ENCODE measurements at regions not wholly inside any gene's neighbourhood (a gene's known extent, or its start where the extent isn't known, plus 50 kb on each side); places are given as distances from the start of the nearest gene placed in this dataset.
"Not testable (repeated sequence)": the region's sequence is repeated elsewhere in the genome, so short reads cannot be mapped to it uniquely, and the experiment has no call there.

DNA sequence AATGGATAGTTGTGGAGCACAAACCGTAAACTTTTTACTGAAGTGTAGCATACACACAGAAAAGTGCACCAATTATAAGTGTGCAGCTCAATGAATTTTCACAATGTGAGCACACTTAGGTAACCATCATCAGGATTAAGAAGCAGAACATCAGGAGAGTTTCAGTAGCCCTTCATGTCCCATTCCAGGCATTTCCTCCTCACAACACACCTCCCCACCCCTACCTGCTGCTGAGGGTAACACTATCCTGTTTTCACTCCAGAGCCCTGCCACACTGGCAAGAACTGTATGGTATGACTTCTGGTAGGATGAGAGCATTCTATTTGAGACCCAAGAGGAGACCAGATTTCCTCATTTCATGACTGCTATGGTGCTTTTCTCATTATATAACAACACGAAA, 166.5 kb downstream of the PPP1R3A start:
- H3K14ac ChIP-seq (ENCODE audit: low read length in 2 of 2), result no peak overlapping the region
- H3K79me1 ChIP-seq (replicated peaks; ENCODE audit: low read length, poor library complexity, severe bottlenecking), result no peaks in the 10 kb centered on the region
- H4K8ac ChIP-seq (ENCODE audit: low read length), result no peak overlapping the region
- no peak overlapping the region for H2BK120ac ChIP-seq (ENCODE audit: low read depth, low read length)
- H3K4me3 ChIP-seq (ENCODE audit: insufficient read depth in 1 of 2, low read depth in 1 of 2, low read length in 2 of 2), result no peak overlapping the region
- no peak overlapping the region for H2AK5ac ChIP-seq (ENCODE audit: low read length, severe bottlenecking)
- H3K23ac ChIP-seq (ENCODE audit: low read length in 2 of 2), result no peak overlapping the region
- H3K4me2 ChIP-seq (ENCODE audit: low read length, poor library complexity, severe bottlenecking), result no peak overlapping the region
- no peak for DNase-seq
- 52% methylated on average over 2 of the region's 2 CpGs for WGBS
- H3K27ac ChIP-seq (ENCODE audit: low read length, poor library complexity, severe bottlenecking), result no peak overlapping the region
- no peak overlapping the region for H3K4ac ChIP-seq (ENCODE audit: low read depth in 1 of 2, low read length in 2 of 2)
- no peak overlapping the region for H4K91ac ChIP-seq (ENCODE audit: low read length)
- H3K36me3 ChIP-seq (ENCODE audit: control insufficient read depth in 1 of 2, insufficient read depth in 2 of 2, low read depth in 1 of 2, low read length in 2 of 2), result no peaks in the 10 kb centered on the region
- H2AFZ ChIP-seq (ENCODE audit: low read depth, low read length), result no peak overlapping the region
- no peak overlapping the region for H3K9ac ChIP-seq (ENCODE audit: low read length)
- no peak overlapping the region for H2BK5ac ChIP-seq (ENCODE audit: low read depth, low read length, poor library complexity, severe bottlenecking)
- no peaks in the 10 kb centered on the region for H3K4me1 ChIP-seq (ENCODE audit: control insufficient read depth, insufficient read depth, low read depth, low read length)
- H3K18ac ChIP-seq (ENCODE audit: low read depth in 1 of 2, low read length in 2 of 2), result no peak overlapping the region
- H2BK12ac ChIP-seq (ENCODE audit: low read length in 2 of 2), result no peak overlapping the region
- no peaks in the 10 kb centered on the region for H3K9me3 ChIP-seq (ENCODE audit: control insufficient read depth, low read length)
- no peak overlapping the region for H2BK15ac ChIP-seq (ENCODE audit: low read depth, poor library complexity, severe bottlenecking)
- H3K27me3 ChIP-seq (ENCODE audit: control insufficient read depth in 1 of 2, insufficient read depth in 1 of 2, low read length in 2 of 2), result no peaks in the 10 kb centered on the region

DNA sequence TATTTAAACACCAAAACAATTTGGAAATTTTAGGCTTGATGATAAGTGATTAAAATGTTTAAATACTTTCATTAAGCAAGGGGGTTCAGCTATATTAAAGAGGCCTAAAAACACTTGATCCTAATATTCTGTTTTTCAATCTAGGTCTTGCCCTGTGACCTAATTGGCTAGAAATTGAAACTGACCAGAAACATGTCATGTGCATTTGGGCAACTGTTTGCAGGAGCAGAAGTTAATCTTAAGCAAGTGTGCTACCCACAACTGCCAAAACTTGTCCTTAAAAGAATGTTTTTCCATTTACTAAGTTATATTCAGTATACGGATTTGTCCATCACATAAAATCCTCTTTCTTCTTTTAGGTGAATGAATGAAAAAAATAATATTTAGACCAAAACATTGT, 167.3 kb downstream of the PPP1R3A start:
- H2BK15ac ChIP-seq (ENCODE audit: low read depth, poor library complexity, severe bottlenecking), result no peak overlapping the region
- no CpG with 5 or more reads among the region's 1 CpG for WGBS

GRCh38 chr7:113748385-113748784, 170.4 kb downstream of the PPP1R3A start:
- not testable (repeated sequence) for H2AK5ac ChIP-seq (ENCODE audit: low read length, severe bottlenecking); H3K4me3 ChIP-seq (ENCODE audit: insufficient read depth in 1 of 2, low read depth in 1 of 2, low read length in 2 of 2); H3K27me3 ChIP-seq (ENCODE audit: control insufficient read depth in 1 of 2, insufficient read depth in 1 of 2, low read length in 2 of 2); H3K36me3 ChIP-seq (ENCODE audit: control insufficient read depth in 1 of 2, insufficient read depth in 2 of 2, low read depth in 1 of 2, low read length in 2 of 2); H2BK5ac ChIP-seq (ENCODE audit: low read depth, low read length, poor library complexity, severe bottlenecking); H4K8ac ChIP-seq (ENCODE audit: low read length); H3K23ac ChIP-seq (ENCODE audit: low read length in 2 of 2); DNase-seq; H3K4ac ChIP-seq (ENCODE audit: low read depth in 1 of 2, low read length in 2 of 2); H2BK15ac ChIP-seq (ENCODE audit: low read depth, poor library complexity, severe bottlenecking); H3K9me3 ChIP-seq (ENCODE audit: control insufficient read depth, low read length); H2AFZ ChIP-seq (ENCODE audit: low read depth, low read length); H2BK120ac ChIP-seq (ENCODE audit: low read depth, low read length); H3K79me1 ChIP-seq (replicated peaks; ENCODE audit: low read length, poor library complexity, severe bottlenecking); H3K18ac ChIP-seq (ENCODE audit: low read depth in 1 of 2, low read length in 2 of 2); H3K4me2 ChIP-seq (ENCODE audit: low read length, poor library complexity, severe bottlenecking); H2BK12ac ChIP-seq (ENCODE audit: low read length in 2 of 2); H3K9ac ChIP-seq (ENCODE audit: low read length); H3K4me1 ChIP-seq (ENCODE audit: control insufficient read depth, insufficient read depth, low read depth, low read length); H3K14ac ChIP-seq (ENCODE audit: low read length in 2 of 2); H3K27ac ChIP-seq (ENCODE audit: low read length, poor library complexity, severe bottlenecking); H4K91ac ChIP-seq (ENCODE audit: low read length)
- WGBS, result 50% methylated on average over 1 of the region's 5 CpGs

More for the DNA sequence above, 167.3 kb downstream of the PPP1R3A start:
- Histone ChIP-seq H2AFZ (ENCODE audit: low read depth, low read length) (no peak overlapping the region), H3K27ac (ENCODE audit: low read length, poor library complexity, severe bottlenecking) (no peak overlapping the region), H3K9ac (ENCODE audit: low read length) (no peak overlapping the region), H3K9me3 (ENCODE audit: control insufficient read depth, low read length) (no peaks in the 10 kb centered on the region), H2BK12ac (ENCODE audit: low read length in 2 of 2) (no peak overlapping the region), H3K14ac (ENCODE audit: low read length in 2 of 2) (no peak overlapping the region), H3K23ac (ENCODE audit: low read length in 2 of 2) (no peak overlapping the region), H4K91ac (ENCODE audit: low read length) (no peak overlapping the region), H3K4me3 (ENCODE audit: insufficient read depth in 1 of 2, low read depth in 1 of 2, low read length in 2 of 2) (no peak overlapping the region), H3K27me3 (ENCODE audit: control insufficient read depth in 1 of 2, insufficient read depth in 1 of 2, low read length in 2 of 2) (no peaks in the 10 kb centered on the region), H3K4me2 (ENCODE audit: low read length, poor library complexity, severe bottlenecking) (no peak overlapping the region), H4K8ac (ENCODE audit: low read length) (no peak overlapping the region), H2BK120ac (ENCODE audit: low read depth, low read length) (no peak overlapping the region), H2AK5ac (ENCODE audit: low read length, severe bottlenecking) (no peak overlapping the region), H3K79me1 (replicated peaks; ENCODE audit: low read length, poor library complexity, severe bottlenecking) (no peaks in the 10 kb centered on the region), H2BK5ac (ENCODE audit: low read depth, low read length, poor library complexity, severe bottlenecking) (no peak overlapping the region), H3K36me3 (ENCODE audit: control insufficient read depth in 1 of 2, insufficient read depth in 2 of 2, low read depth in 1 of 2, low read length in 2 of 2) (no peaks in the 10 kb centered on the region), H3K4ac (ENCODE audit: low read depth in 1 of 2, low read length in 2 of 2) (no peak overlapping the region), H3K4me1 (ENCODE audit: control insufficient read depth, insufficient read depth, low read depth, low read length) (no peaks in the 10 kb centered on the region), H3K18ac (ENCODE audit: low read depth in 1 of 2, low read length in 2 of 2) (no peak overlapping the region)
- DNase-seq, result no peak

- H2BK120ac ChIP-seq (ENCODE audit: low read depth, low read length); H4K8ac ChIP-seq (ENCODE audit: low read length); H2BK5ac ChIP-seq (ENCODE audit: low read depth, low read length, poor library complexity, severe bottlenecking); H3K27ac ChIP-seq (ENCODE audit: low read length, poor library complexity, severe bottlenecking); H3K4me3 ChIP-seq (ENCODE audit: insufficient read depth in 1 of 2, low read depth in 1 of 2, low read length in 2 of 2); H3K79me1 ChIP-seq (replicated peaks; ENCODE audit: low read length, poor library complexity, severe bottlenecking); H3K4ac ChIP-seq (ENCODE audit: low read depth in 1 of 2, low read length in 2 of 2); H3K27me3 ChIP-seq (ENCODE audit: control insufficient read depth in 1 of 2, insufficient read depth in 1 of 2, low read length in 2 of 2); H2AFZ ChIP-seq (ENCODE audit: low read depth, low read length); H3K4me1 ChIP-seq (ENCODE audit: control insufficient read depth, insufficient read depth, low read depth, low read length); H3K36me3 ChIP-seq (ENCODE audit: control insufficient read depth in 1 of 2, insufficient read depth in 2 of 2, low read depth in 1 of 2, low read length in 2 of 2); H3K9me3 ChIP-seq (ENCODE audit: control insufficient read depth, low read length); H3K23ac ChIP-seq (ENCODE audit: low read length in 2 of 2); H2BK15ac ChIP-seq (ENCODE audit: low read depth, poor library complexity, severe bottlenecking); H3K18ac ChIP-seq (ENCODE audit: low read depth in 1 of 2, low read length in 2 of 2); H3K9ac ChIP-seq (ENCODE audit: low read length); H3K4me2 ChIP-seq (ENCODE audit: low read length, poor library complexity, severe bottlenecking); H2BK12ac ChIP-seq (ENCODE audit: low read length in 2 of 2); H3K14ac ChIP-seq (ENCODE audit: low read length in 2 of 2); H2AK5ac ChIP-seq (ENCODE audit: low read length, severe bottlenecking); DNase-seq; H4K91ac ChIP-seq (ENCODE audit: low read length): not testable (repeated sequence)
- 94% methylated on average over 19 of the region's 34 CpGs for WGBS
Measured at GRCh38 chr7:113742946-113743431, 175.8 kb downstream of the PPP1R3A start.
